Stimulated activated CD8-positive, alpha-beta memory T cell treated with anti-CD3 and anti-CD28 coated beads, Interleukin-4, amount 100 ng/mL, for 24 hours (primary cell): ENCODE measurements at regions not wholly inside any gene's neighbourhood (a gene's known extent, or its start where the extent isn't known, plus 50 kb on each side); places are given as distances from the start of the nearest gene placed in this dataset.
"Not testable (repeated sequence)": the region's sequence is repeated elsewhere in the genome, so short reads cannot be mapped to it uniquely, and the experiment has no call there.

ENCODE experiments used
- DNase-seq: peaks from one replicate; pipeline ENCODE4 v3.0.0-alpha.2; 2020; ENCODE audit warnings: low read depth

GRCh38 chr11:8772571-8773519 is 90.3 kb downstream of the RPL27A start:
- DNase-seq: no peak

- no peak for DNase-seq
Observed at GRCh38 chr11:8773916-8774539, 91.4 kb downstream of the RPL27A start.

- not testable (repeated sequence) for DNase-seq
Observed at GRCh38 chr11:8774916-8775315, 92.3 kb downstream of the RPL27A start.

GRCh38 chr11:8775332-8775731 is 92.7 kb downstream of the RPL27A start:
- DNase-seq: no peak

GRCh38 chr11:8775734-8776133 is 93.1 kb downstream of the RPL27A start:
- no peak for DNase-seq

GRCh38 chr11:8776209-8776608 is 93.6 kb downstream of the RPL27A start:
- no peak for DNase-seq

GRCh38 chr11:8777907-8778767 is 95.5 kb downstream of the RPL27A start:
- DNase-seq: no peak

GRCh38 chr11:8779107-8779506 is 96.5 kb downstream of the RPL27A start:
- DNase-seq: no peak

- DNase-seq: no peak
Observed at GRCh38 chr11:8779732-8780131, 97.1 kb downstream of the RPL27A start.

- DNase-seq: no peak
Observed at GRCh38 chr11:8784954-8785353, 102.4 kb downstream of the RPL27A start.

GRCh38 chr11:8785457-8785856 is 102.9 kb downstream of the RPL27A start:
- DNase-seq: no peak

- DNase-seq: no peak
Observed at GRCh38 chr11:8785998-8786397, 103.4 kb downstream of the RPL27A start.

GRCh38 chr11:8786933-8787332 is 104.3 kb downstream of the RPL27A start:
- no peak for DNase-seq

- DNase-seq: no peak
Observed at GRCh38 chr11:8787372-8787771, 104.8 kb downstream of the RPL27A start.

GRCh38 chr11:8788616-8789015 is 106.0 kb downstream of the RPL27A start:
- no peak for DNase-seq

- DNase-seq: no peak
Observed at GRCh38 chr11:8789864-8790263, 107.3 kb downstream of the RPL27A start.

- no peak for DNase-seq
Observed at GRCh38 chr11:8790968-8791367, 108.4 kb downstream of the RPL27A start.

- no peak for DNase-seq
Observed at GRCh38 chr11:8792710-8793109, 110.1 kb downstream of the RPL27A start.

- DNase-seq: no peak
Observed at GRCh38 chr11:8793114-8793777, 110.7 kb downstream of the RPL27A start.

- no peak for DNase-seq
Observed at GRCh38 chr11:8794126-8794525, 111.5 kb downstream of the RPL27A start.

- DNase-seq: no peak
Observed at GRCh38 chr11:8794677-8795103, 112.1 kb downstream of the RPL27A start.

GRCh38 chr11:8796941-8797340 is 114.0 kb upstream of the AKIP1 start:
- no peak for DNase-seq
